Skin epidermis (tissue), 12 donors: ENCODE measurements at regions not wholly inside any gene's neighbourhood (a gene's known extent, or its start where the extent isn't known, plus 50 kb on each side); places are given as distances from the start of the nearest gene placed in this dataset.
"Not testable (repeated sequence)": the region's sequence is repeated elsewhere in the genome, so short reads cannot be mapped to it uniquely, and the experiment has no call there.

Experiments used
- H3K27ac ChIP-seq, 21 experiments: fragments of 200-600 bp; sonication (generic) in 11 of 21; one replicate each; pipeline ENCODE4 v1.5.0; 2020; ENCODE audit warnings: mild to moderate bottlenecking in 3 of 21, inconsistent platforms in 2 of 21, moderate library complexity in 2 of 21
- H3K4me3 ChIP-seq, 7 experiments: fragments of 200-600 bp; sonication (generic) in 2 of 7; one replicate each; pipeline ENCODE4 v1.5.0; 2020; ENCODE audit warnings: inconsistent platforms in 2 of 7, mild to moderate bottlenecking in 2 of 7, moderate library complexity in 1 of 7

GRCh38 chr4:65018313-65018712 is 609.1 kb upstream of the TECRL start:
- H3K27ac ChIP-seq, result no peak overlapping the region
- H3K4me3 ChIP-seq, result no peak overlapping the region

GRCh38 chr4:65014078-65014477 is 604.8 kb upstream of the TECRL start:
- no peak overlapping the region for H3K27ac ChIP-seq
- H3K4me3 ChIP-seq, result no peak overlapping the region

GRCh38 chr4:65007841-65008439 is 598.7 kb upstream of the TECRL start:
- no peak overlapping the region for H3K27ac ChIP-seq
- no peak overlapping the region for H3K4me3 ChIP-seq

GRCh38 chr4:64975177-64975576 is 565.9 kb upstream of the TECRL start:
- Histone ChIP-seq H3K27ac (no peak overlapping the region), H3K4me3 (no peak overlapping the region)

- Histone ChIP-seq H3K4me3 (no peak overlapping the region), H3K27ac (no peak overlapping the region)
These were observed 559.8 kb upstream of the TECRL start for GRCh38 chr4:64969081-64969480.

GRCh38 chr4:64967286-64967685 is 558.0 kb upstream of the TECRL start:
- H3K27ac ChIP-seq, result no peak overlapping the region
- H3K4me3 ChIP-seq, result no peak overlapping the region

GRCh38 chr4:64960516-64960915 is 551.3 kb upstream of the TECRL start:
- no peak overlapping the region for H3K27ac ChIP-seq
- no peak overlapping the region for H3K4me3 ChIP-seq

GRCh38 chr4:64940698-64941097 is 531.4 kb upstream of the TECRL start:
- H3K27ac ChIP-seq, result no peak overlapping the region
- no peak overlapping the region for H3K4me3 ChIP-seq

- H3K4me3 ChIP-seq, result no peak overlapping the region
- H3K27ac ChIP-seq, result no peak overlapping the region
These were observed 526.3 kb upstream of the TECRL start for GRCh38 chr4:64935469-64936001.

- no peak overlapping the region for H3K27ac ChIP-seq
- H3K4me3 ChIP-seq, result no peak overlapping the region
These were observed 502.6 kb upstream of the TECRL start for GRCh38 chr4:64911846-64912245.

- Histone ChIP-seq H3K27ac (no peak overlapping the region), H3K4me3 (no peak overlapping the region)
These were observed 494.7 kb upstream of the TECRL start for GRCh38 chr4:64903986-64904385.

GRCh38 chr4:64899563-64899962 is 490.3 kb upstream of the TECRL start:
- H3K27ac ChIP-seq, result no peak overlapping the region
- no peak overlapping the region for H3K4me3 ChIP-seq

GRCh38 chr4:64899030-64899429 is 489.8 kb upstream of the TECRL start:
- not testable (repeated sequence) for H3K4me3 ChIP-seq, H3K27ac ChIP-seq

- H3K4me3 ChIP-seq, result no peak overlapping the region
- H3K27ac ChIP-seq, result no peak overlapping the region
These were observed 488.4 kb upstream of the TECRL start for GRCh38 chr4:64897683-64898082.

GRCh38 chr4:64895031-64895430 is 485.8 kb upstream of the TECRL start:
- Histone ChIP-seq H3K27ac (no peak overlapping the region), H3K4me3 (no peak overlapping the region)

GRCh38 chr4:64893205-64893604 is 484.0 kb upstream of the TECRL start:
- Histone ChIP-seq H3K4me3 (no peak overlapping the region), H3K27ac (no peak overlapping the region)

GRCh38 chr4:64889906-64890610 is 480.8 kb upstream of the TECRL start:
- Histone ChIP-seq H3K4me3 (no peak overlapping the region), H3K27ac (no peak overlapping the region)

- H3K27ac ChIP-seq, result no peak overlapping the region
- H3K4me3 ChIP-seq, result no peak overlapping the region
These were observed 474.0 kb upstream of the TECRL start for GRCh38 chr4:64883087-64883807.

GRCh38 chr4:64882311-64883086 is 473.2 kb upstream of the TECRL start:
- Histone ChIP-seq H3K4me3 (no peak overlapping the region), H3K27ac (no peak overlapping the region)

- Histone ChIP-seq H3K27ac (no peak overlapping the region), H3K4me3 (no peak overlapping the region)
These were observed 471.3 kb upstream of the TECRL start for GRCh38 chr4:64880557-64880956.
